Liver (tissue), 8 donors: ENCODE measurements at regions not wholly inside any gene's neighbourhood (a gene's known extent, or its start where the extent isn't known, plus 50 kb on each side); places are given as distances from the start of the nearest gene placed in this dataset.

Experiments
- DNase-seq: peaks from one replicate; pipeline ENCODE4 v3.0.0-alpha.2; 2017; ENCODE audit warnings: low spot score
- H3K27ac ChIP-seq, 2 donors: one replicate each; pipeline ENCODE4 v1.7.0; 2013; ENCODE audit warnings: inconsistent platforms in 2 of 2, low read length in 2 of 2, control low read depth in 1 of 2, low read depth in 1 of 2, mild to moderate bottlenecking in 1 of 2
- H3K27me3 ChIP-seq, 4 donors: one replicate each; pipeline versions ENCODE4 v1.6.1 to v1.7.0; 2013; ENCODE audit warnings: low read length in 3 of 4, inconsistent platforms in 1 of 4, mild to moderate bottlenecking in 1 of 4, moderate library complexity in 1 of 4; ENCODE audit not compliant: control insufficient read depth in 4 of 4, insufficient read depth in 4 of 4
- H3K36me3 ChIP-seq, 4 donors: one replicate each; pipeline versions ENCODE4 v1.6.1 to v1.7.0; 2013; ENCODE audit warnings: low read length in 3 of 4, mild to moderate bottlenecking in 3 of 4, low read depth in 1 of 4, moderate library complexity in 1 of 4; ENCODE audit not compliant: control insufficient read depth in 4 of 4, insufficient read depth in 3 of 4
- H3K4me1 ChIP-seq, 4 donors: one replicate each; pipeline versions ENCODE4 v1.6.1 to v1.7.0; 2013; ENCODE audit warnings: low read length in 3 of 4, mild to moderate bottlenecking in 3 of 4, moderate library complexity in 1 of 4; ENCODE audit not compliant: control insufficient read depth in 4 of 4, insufficient read depth in 4 of 4
- H3K4me3 ChIP-seq, 3 donors: one replicate each; pipeline versions ENCODE4 v1.6.1 to v1.7.0; 2013; ENCODE audit warnings: low read length in 3 of 3, control low read depth in 1 of 3, low read depth in 1 of 3, mild to moderate bottlenecking in 1 of 3
- H3K9ac ChIP-seq, 2 donors: one replicate each; pipeline ENCODE4 v1.7.0; 2013; ENCODE audit warnings: low read length in 2 of 2, mild to moderate bottlenecking in 2 of 2, moderate library complexity in 2 of 2, control low read depth in 1 of 2, low read depth in 1 of 2
- H3K9me3 ChIP-seq, 4 donors: one replicate each; pipeline versions ENCODE4 v1.6.1 to v1.7.0; 2013; ENCODE audit warnings: low read length in 3 of 4; ENCODE audit not compliant: control insufficient read depth in 4 of 4
- EGR1 ChIP-seq, 2 donors: IDR thresholded peaks; 2 replicates each; pipeline ENCODE4 v1.6.1; 2016 to 2018; ENCODE audit warnings: antibody characterized with exemption in 2 of 2, low read depth in 2 of 2
- FOXA1 ChIP-seq: IDR thresholded peaks from 2 replicates; pipeline ENCODE4 v1.6.1; 2016; ENCODE audit warnings: antibody characterized with exemption
- FOXA2 ChIP-seq: IDR thresholded peaks from 2 replicates; pipeline ENCODE4 v1.6.1; 2016; ENCODE audit warnings: antibody characterized with exemption
- HNF4A ChIP-seq, 2 donors: conservative IDR thresholded peaks; 2 replicates each; pipeline ENCODE4 v1.6.1; 2016; ENCODE audit warnings: antibody characterized with exemption in 2 of 2, mild to moderate bottlenecking in 2 of 2
- HNF4G ChIP-seq: IDR thresholded peaks from 2 replicates; pipeline ENCODE4 v1.6.1; 2016; ENCODE audit warnings: antibody characterized with exemption
- NR2F2 ChIP-seq: IDR thresholded peaks from 2 replicates; pipeline ENCODE4 v1.6.1; 2016; ENCODE audit warnings: antibody characterized with exemption
- RAD21 ChIP-seq, 2 donors: IDR thresholded peaks; 2 replicates each; pipeline ENCODE4 v1.6.1; 2016; ENCODE audit warnings: antibody characterized with exemption in 2 of 2, mild to moderate bottlenecking in 2 of 2
- SP1 ChIP-seq: IDR thresholded peaks from 2 replicates; pipeline ENCODE4 v1.6.1; 2018; ENCODE audit warnings: antibody characterized with exemption, mild to moderate bottlenecking
- WGBS: extraction: QIAGEN DNeasy Blood & Tissue Kit; methylation state at CpG from one replicate; pipeline ENCODE4 v1.1.7; 2013; 5-methylcytosine and 5-hydroxymethylcytosine counted together
- TF ChIP-seq, protein P1 (sequence below): IDR thresholded peaks from 2 replicates; pipeline ENCODE4 v1.6.1; 2016; ENCODE audit warnings: antibody characterized with exemption
- TF ChIP-seq, protein P2 (sequence below): fragments of 150-350 bp; IDR thresholded peaks from 2 replicates; pipeline ENCODE4 v1.5.1; 2017; ENCODE audit warnings: improper control_type of control experiment, low read depth, low read length; ENCODE audit not compliant: missing input control
- TF ChIP-seq, protein P3 (sequence below): IDR thresholded peaks from 2 replicates; pipeline ENCODE4 v1.6.1; 2016; ENCODE audit warnings: antibody characterized with exemption, mild to moderate bottlenecking
- TF ChIP-seq, protein P4 (sequence below): IDR thresholded peaks from 2 replicates; pipeline ENCODE4 v1.6.1; 2016; ENCODE audit warnings: antibody characterized with exemption
- TF ChIP-seq, protein P5 (sequence below): IDR thresholded peaks from 2 replicates; pipeline ENCODE4 v1.6.1; 2016; ENCODE audit warnings: antibody characterized with exemption
- donor health status: healthy.
- donor health status: healthy.
- donor health status: healthy.
- donor health status: healthy.
- donor health status: healthy.

DNA sequence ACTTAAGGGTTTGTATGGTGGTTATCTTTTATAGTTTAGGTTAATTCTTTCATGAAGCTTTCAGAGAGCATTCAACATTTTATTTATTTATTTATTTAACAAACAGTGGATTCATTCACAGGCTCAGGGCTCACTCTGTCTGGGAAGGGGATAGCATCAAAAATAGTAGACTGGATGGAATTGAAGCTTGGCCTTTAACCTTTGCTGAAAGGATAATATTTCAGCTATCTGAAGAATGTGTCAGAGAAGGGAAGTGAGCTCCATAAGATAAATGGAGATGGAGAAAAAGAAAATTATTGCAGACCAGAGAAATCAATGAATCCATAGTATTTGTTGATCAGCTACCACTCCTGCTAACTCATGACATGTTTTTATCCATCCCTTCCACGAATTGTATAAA lies 305.6 kb downstream of the COG6 start:
- no peak for TF ChIP-seq FOXA1
- Histone ChIP-seq H3K4me3 (no peak overlapping the region), H3K9me3 (no peaks in the 10 kb centered on the region), H3K27ac (no peak overlapping the region), H3K36me3 (no peaks in the 10 kb centered on the region), H3K4me1 (no peaks in the 10 kb centered on the region), H3K9ac (no peak overlapping the region), H3K27me3 (no peaks in the 10 kb centered on the region)
- 65% methylated on average over 1 of the region's 1 CpG for WGBS
- no peak for DNase-seq

DNA sequence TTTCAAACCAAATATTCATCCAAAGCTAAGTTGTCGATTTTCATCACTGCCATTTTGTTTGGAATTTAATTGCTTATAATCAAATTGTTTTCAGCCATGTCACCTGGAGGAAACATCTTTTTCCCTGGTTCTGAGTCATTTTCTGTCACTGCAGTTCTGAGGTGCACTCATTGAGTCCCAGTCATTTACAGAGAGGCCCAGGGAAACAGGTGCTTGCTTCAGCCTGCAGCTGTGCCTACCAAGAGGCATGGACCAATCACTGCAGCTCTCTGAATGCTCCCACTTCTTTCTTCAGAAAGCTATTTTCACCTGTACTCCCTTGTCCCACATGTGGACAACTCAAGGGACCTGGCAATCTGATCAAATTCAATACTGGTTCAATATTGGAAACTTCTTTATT lies 308.1 kb downstream of the COG6 start:
- no peak for TF ChIP-seq RAD21 (IDR thresholded peaks at IDR 0.05)
- TF ChIP-seq HNF4A (conservative IDR thresholded peaks at IDR 0.05) = no peak
- TF ChIP-seq FOXA2 = no peak
- TF ChIP-seq EGR1 (IDR thresholded peaks at IDR 0.05; ENCODE audit: low read depth in 2 of 2) = no peak
- TF ChIP-seq SP1 = no peak
- TF ChIP-seq, protein P1, sequence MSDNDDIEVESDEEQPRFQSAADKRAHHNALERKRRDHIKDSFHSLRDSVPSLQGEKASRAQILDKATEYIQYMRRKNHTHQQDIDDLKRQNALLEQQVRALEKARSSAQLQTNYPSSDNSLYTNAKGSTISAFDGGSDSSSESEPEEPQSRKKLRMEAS = no peak
- TF ChIP-seq, protein P2, sequence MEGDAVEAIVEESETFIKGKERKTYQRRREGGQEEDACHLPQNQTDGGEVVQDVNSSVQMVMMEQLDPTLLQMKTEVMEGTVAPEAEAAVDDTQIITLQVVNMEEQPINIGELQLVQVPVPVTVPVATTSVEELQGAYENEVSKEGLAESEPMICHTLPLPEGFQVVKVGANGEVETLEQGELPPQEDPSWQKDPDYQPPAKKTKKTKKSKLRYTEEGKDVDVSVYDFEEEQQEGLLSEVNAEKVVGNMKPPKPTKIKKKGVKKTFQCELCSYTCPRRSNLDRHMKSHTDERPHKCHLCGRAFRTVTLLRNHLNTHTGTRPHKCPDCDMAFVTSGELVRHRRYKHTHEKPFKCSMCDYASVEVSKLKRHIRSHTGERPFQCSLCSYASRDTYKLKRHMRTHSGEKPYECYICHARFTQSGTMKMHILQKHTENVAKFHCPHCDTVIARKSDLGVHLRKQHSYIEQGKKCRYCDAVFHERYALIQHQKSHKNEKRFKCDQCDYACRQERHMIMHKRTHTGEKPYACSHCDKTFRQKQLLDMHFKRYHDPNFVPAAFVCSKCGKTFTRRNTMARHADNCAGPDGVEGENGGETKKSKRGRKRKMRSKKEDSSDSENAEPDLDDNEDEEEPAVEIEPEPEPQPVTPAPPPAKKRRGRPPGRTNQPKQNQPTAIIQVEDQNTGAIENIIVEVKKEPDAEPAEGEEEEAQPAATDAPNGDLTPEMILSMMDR = no peak
- no peak for TF ChIP-seq NR2F2
- TF ChIP-seq, protein P3, sequence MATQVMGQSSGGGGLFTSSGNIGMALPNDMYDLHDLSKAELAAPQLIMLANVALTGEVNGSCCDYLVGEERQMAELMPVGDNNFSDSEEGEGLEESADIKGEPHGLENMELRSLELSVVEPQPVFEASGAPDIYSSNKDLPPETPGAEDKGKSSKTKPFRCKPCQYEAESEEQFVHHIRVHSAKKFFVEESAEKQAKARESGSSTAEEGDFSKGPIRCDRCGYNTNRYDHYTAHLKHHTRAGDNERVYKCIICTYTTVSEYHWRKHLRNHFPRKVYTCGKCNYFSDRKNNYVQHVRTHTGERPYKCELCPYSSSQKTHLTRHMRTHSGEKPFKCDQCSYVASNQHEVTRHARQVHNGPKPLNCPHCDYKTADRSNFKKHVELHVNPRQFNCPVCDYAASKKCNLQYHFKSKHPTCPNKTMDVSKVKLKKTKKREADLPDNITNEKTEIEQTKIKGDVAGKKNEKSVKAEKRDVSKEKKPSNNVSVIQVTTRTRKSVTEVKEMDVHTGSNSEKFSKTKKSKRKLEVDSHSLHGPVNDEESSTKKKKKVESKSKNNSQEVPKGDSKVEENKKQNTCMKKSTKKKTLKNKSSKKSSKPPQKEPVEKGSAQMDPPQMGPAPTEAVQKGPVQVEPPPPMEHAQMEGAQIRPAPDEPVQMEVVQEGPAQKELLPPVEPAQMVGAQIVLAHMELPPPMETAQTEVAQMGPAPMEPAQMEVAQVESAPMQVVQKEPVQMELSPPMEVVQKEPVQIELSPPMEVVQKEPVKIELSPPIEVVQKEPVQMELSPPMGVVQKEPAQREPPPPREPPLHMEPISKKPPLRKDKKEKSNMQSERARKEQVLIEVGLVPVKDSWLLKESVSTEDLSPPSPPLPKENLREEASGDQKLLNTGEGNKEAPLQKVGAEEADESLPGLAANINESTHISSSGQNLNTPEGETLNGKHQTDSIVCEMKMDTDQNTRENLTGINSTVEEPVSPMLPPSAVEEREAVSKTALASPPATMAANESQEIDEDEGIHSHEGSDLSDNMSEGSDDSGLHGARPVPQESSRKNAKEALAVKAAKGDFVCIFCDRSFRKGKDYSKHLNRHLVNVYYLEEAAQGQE = no peak
- no peak for TF ChIP-seq HNF4G
- 88% methylated on average over 1 of the region's 1 CpG for WGBS
- no peaks in the 10 kb centered on the region for H3K9me3 ChIP-seq
- no peak for DNase-seq
- no peaks in the 10 kb centered on the region for H3K4me1 ChIP-seq
- no peaks in the 10 kb centered on the region for H3K36me3 ChIP-seq
- H3K27me3 ChIP-seq = no peaks in the 10 kb centered on the region
- no peak overlapping the region for H3K4me3 ChIP-seq
- H3K9ac ChIP-seq = no peak overlapping the region
- no peak overlapping the region for H3K27ac ChIP-seq

DNA sequence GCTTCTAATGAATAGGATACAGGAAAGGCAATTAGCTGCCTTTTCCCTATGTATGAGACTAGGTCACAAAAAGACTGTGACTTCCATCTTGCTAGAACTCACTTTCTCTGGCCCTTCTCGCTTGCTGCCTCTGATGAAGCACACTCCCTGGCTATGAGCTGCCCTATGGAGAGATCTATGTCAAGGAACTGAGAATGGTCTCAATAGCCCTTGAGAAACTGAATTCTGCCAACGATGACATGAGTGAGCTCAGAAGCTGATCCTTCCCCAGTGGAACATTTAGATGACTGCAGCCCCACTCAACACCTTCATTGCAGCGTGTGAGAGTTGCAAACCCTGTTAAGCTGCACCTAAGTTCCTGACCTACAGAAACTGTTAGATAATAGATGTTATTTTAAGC lies 309.8 kb downstream of the COG6 start:
- 91% methylated on average over 3 of the region's 3 CpGs for WGBS
- no peak overlapping the region for H3K27ac ChIP-seq
- H3K36me3 ChIP-seq = no peaks in the 10 kb centered on the region
- H3K4me3 ChIP-seq = no peak overlapping the region
- H3K4me1 ChIP-seq = no peaks in the 10 kb centered on the region
- DNase-seq = no peak
- no peaks in the 10 kb centered on the region for H3K27me3 ChIP-seq
- H3K9ac ChIP-seq = no peak overlapping the region
- no peaks in the 10 kb centered on the region for H3K9me3 ChIP-seq
- TF ChIP-seq, protein P2 = no peak
- TF ChIP-seq, protein P3 = no peak
- TF ChIP-seq FOXA1 (no peak), FOXA2 (no peak), EGR1 (IDR thresholded peaks at IDR 0.05; ENCODE audit: low read depth in 2 of 2) (no peak), NR2F2 (no peak)
- TF ChIP-seq, protein P1 = no peak
- TF ChIP-seq, protein P4, sequence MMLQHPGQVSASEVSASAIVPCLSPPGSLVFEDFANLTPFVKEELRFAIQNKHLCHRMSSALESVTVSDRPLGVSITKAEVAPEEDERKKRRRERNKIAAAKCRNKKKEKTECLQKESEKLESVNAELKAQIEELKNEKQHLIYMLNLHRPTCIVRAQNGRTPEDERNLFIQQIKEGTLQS = no peak
- TF ChIP-seq, protein P5, sequence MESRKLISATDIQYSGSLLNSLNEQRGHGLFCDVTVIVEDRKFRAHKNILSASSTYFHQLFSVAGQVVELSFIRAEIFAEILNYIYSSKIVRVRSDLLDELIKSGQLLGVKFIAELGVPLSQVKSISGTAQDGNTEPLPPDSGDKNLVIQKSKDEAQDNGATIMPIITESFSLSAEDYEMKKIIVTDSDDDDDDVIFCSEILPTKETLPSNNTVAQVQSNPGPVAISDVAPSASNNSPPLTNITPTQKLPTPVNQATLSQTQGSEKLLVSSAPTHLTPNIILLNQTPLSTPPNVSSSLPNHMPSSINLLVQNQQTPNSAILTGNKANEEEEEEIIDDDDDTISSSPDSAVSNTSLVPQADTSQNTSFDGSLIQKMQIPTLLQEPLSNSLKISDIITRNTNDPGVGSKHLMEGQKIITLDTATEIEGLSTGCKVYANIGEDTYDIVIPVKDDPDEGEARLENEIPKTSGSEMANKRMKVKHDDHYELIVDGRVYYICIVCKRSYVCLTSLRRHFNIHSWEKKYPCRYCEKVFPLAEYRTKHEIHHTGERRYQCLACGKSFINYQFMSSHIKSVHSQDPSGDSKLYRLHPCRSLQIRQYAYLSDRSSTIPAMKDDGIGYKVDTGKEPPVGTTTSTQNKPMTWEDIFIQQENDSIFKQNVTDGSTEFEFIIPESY = no peak
